GM19043 (cell line): ENCODE measurements at regions not wholly inside any gene's neighbourhood (a gene's known extent, or its start where the extent isn't known, plus 50 kb on each side); places are given as distances from the start of the nearest gene placed in this dataset.
"Not testable (repeated sequence)": the region's sequence is repeated elsewhere in the genome, so short reads cannot be mapped to it uniquely, and the experiment has no call there.

Experiments used
- ATAC-seq: cut with Tn5 transposase; IDR thresholded peaks from one replicate; pipeline ENCODE4 v1.9.1; 2021; ENCODE audit warnings: low read depth; ENCODE audit not compliant: unreplicated experiment

DNA sequence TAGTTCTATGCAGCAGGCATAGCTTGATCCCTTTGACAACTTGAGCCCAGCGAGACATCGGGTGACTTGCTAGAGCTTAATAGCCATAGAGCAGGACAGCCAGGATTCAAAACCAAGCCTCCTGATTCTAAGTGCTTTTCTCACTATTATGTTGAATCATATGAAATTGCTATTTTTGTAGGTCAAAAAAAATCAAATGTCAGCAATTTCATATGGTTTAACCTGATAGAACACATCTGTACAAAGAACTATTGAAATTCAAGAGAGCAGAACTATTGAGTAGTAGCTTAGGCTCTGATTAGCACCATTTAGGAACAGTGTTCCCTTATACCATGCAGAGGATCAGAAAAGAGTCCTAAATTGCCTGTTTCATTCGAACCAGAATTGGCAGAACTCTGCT is 132.0 kb downstream of the EMP1 start:
- no peak for ATAC-seq

DNA sequence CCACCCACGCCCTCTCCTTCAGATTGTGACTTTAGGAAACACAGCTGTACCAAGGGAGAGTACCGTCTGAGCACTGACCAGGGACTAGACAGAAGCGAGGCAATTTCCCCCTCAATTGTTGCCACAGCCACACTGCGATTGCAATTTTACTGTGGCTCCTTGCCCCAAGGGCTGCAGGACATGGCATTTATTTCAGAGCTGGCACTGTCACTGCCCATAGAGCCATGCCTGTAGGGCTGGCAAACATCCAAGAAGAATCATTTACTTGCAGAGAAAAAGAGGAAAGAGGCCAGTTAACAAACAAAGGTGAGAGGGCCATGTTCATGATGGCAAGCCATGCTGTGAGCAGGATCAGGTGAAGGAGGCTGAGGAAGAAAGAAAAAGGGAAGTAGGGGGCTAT is 129.6 kb downstream of the EMP1 start:
- no peak for ATAC-seq

DNA sequence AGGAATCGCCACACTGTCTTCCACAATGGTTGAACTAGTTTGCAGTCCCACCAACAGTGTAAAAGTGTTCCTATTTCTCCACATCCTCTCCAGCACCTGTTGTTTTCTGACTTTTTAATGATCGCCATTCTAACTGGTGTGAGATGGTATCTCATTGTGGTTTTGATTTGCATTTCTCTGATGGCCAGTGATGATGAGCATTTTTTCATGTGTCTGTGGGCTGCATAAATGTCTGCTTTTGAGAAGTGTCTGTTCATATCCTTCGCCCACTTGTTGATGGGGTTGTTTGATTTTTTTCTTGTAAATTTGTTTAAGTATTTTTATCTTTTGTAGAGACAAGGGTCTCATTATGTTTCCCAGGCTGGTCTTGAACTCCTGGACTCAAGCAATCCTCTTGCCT is 128.5 kb downstream of the EMP1 start:
- not testable (repeated sequence) for ATAC-seq

DNA sequence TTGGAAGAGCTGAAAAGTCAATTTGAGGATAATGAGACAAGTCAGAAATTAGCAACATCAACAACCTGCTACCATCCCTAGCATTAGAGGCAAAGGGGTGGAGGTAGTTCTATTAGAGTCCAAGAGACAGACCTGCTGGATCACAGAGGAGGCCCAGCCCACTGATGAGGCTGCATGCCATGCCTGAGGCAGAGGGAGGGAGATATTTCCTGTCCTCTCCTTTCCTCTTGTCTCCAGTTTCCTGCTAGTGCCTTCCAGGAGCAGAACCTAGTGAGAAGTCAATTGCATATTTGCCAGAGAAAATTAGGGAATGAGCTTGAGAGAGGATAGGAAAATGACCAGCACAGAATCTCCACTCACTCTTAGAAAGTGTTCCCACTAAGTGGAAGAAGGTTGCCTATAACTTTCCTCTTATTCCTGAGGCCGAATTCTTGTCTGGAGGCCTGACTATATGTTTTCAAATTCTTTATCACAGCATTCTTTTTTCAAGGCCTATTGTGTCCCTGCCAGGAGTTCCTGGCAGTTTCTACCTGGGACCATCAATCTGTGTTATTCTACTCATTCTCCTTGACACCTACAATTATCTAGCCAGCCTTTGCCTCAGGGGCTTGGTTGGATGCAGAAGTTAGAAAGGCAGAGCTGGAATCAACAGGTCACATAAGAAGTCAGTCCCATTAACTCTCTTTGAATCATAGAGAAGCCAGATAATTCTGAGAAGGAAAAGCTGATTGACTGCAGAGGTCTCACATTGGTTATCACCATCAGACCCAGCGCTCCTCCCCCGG is 121.9 kb downstream of the EMP1 start:
- no peak for ATAC-seq

DNA sequence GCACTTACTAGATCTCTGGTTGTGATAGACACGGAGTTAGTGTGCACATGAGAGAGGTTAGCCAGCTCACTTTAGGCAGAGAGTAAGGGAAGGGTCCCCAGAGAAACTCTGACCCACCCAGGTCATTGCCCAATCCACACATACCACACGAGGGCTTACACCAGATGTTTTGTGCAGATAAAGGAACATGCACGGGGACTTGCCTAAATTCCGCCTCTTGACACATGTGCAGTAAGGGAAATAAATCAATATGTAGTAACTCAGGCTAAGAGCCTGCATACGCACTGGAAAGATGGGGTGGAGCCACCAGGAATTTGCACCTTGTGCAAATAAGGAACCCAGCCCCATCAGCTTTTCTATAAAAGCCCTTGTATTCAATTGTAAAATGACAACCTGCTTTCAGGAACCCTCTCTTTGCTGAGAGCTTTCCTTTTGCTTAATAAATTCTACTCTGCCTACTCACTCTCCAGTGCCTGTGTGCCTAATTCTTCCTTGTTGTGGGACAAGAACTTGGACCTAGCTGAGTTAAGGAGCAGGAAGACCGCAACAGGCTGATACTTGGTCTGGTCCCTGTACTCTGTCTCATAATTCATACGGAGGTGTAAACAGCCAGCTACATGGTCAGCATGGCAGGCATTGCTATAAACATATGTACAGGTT is 120.2 kb downstream of the EMP1 start:
- no peak for ATAC-seq

DNA sequence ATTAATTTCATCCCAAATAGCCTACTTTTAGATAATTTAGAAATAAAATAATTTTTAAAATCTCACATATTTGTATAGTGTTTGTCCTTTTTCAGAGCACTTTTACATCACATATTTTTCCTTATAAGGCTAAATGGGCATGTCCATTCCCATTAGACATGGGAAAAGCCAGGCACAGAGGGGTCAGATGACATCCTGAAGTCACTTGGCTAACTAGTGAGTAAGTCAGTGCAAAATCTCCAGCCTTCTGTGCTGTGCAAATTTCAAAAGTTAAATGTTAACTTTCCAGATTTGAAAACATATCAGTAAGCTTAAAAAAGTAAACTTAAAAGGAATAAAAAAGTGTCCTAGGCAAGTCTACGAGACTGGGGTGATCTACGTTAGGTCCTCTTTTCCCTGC is 117.4 kb downstream of the EMP1 start:
- ATAC-seq: no peak

DNA sequence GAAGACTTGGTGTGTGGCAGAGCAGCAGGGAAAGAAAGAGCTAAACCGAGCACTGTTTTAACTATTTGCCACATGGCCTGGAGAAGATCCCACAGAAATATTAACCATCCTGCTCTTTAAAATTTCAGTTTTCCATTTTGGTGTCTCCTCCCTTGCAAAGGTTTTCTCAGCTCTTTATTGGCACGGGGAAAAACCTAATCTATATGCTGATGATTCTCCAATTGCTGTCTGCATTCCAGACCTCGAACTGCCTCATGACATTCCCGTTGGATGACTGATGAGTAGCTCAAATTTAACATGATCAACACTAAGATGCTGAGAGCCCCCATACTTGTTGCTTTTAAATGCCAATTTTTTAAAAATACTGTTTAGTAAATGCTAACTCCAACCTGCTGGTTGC is 115.0 kb downstream of the EMP1 start:
- no peak for ATAC-seq

DNA sequence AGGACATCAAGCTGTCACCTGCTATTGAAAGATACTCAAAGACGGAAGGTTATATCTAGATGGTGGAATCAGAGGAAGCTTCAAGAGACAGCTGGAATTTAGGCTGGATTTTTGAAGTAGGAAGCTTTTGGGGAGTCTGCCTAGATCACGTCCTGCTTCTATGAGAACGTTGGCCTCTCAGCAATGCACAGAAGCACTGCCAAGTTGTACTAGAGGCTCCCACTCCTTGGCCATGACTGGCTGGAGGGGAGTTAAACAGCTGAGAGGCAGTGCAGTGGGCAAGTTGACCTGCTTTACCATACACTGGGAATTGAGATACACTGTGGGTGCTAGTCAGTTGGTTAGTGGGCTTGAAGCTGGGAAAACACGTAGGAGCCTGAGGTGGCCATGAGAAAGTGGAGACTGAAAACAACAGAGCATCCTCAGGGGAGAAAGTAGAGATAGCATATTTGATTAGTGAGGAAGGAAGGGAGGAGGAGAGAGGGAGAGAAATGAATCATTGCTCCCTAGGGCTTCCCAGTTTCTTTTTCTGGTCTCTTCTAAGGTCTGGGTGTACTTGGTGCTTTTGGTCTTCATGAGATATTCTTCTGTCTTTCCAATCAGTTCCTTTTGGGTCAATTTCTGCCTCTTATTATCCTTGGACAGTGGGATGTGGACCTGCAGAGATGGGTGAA is 110.8 kb downstream of the EMP1 start:
- ATAC-seq: no peak

DNA sequence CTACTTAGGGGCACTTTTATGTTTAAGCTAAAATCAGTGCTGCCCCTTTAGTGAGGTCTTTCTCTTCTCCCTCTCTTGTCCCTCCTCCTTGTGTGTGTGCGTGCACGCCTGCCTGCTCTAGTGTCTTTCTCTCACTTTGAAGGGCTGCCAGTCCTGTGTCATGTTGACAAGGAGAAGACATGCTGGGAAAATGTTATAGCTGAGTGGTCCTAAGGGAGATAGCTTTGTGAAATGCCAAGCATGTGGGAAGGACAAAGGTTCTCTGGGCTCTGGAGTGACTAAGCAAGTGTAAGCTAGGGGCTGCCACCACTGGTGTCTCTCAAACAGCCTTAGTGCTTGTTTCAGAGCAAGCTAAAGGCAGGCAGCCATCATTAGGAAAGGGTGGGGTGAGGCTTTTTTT is 108.4 kb downstream of the EMP1 start:
- ATAC-seq: no peak

DNA sequence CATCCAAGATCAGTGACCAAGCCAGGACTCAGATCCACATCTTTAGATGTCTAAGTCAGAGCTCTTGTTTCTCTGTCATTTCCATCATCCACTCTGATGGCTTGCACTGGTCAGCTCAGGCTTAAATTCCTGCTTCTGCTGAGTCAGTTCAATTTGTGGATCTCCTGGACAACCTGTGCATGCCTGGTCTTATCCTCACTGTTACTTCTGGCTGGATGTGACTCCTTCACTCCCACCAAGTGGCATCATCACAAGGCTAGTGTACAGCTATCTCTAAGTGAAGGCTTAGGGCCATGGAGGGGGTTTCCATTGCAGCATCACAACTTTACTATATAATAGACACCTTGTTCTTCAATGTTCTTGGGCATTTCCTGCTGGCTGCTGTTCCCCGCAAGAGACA is 102.9 kb downstream of the EMP1 start:
- ATAC-seq: no peak

DNA sequence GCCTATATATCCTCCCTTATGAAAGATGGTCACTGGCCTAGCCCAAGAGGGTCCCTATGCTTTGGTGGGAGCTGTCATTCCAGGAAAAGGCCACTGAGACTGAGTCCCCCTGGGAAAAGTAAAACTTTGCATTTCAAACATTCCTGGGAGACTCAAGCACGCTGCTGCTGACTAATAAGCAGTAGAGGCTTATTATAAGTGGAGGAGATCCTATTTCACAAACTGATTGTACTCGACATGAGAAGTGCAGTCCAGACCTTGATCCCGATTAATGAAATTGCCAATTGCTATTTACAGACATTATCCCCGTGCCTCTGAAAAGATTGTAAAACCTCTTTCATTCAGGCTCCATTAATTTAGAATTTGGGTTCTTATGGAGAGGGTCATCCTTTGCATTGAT is 96.6 kb downstream of the EMP1 start:
- no peak for ATAC-seq

DNA sequence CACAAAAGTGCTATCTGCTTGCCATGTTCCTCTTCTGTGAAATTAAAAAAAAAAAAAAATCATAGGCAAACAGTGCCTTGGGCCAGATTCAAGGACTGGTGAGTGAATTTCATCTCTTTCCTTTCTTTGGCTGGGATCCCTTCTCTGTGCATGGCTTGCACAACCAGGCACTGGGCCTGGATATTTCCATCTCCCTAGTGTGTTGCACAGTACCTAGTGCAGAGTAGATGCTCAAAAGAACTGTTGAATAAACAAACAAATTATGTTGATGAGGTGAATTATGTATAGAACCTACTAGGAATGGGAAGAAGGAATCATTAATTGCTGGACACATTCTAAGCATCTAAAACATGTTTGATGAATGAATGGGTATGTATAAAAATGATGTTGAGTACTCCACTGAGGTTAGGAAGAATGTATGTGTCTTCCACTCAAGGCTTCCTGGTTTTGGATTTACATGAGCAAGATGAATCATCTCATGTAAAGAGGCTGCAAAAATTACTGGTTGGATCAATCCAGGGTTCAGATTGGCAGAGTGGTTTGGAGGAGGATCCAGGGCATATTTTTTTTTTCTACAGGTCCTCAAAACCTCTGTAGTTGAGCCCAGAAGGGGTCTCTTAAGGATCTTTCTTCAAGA is 93.2 kb downstream of the EMP1 start:
- no peak for ATAC-seq

DNA sequence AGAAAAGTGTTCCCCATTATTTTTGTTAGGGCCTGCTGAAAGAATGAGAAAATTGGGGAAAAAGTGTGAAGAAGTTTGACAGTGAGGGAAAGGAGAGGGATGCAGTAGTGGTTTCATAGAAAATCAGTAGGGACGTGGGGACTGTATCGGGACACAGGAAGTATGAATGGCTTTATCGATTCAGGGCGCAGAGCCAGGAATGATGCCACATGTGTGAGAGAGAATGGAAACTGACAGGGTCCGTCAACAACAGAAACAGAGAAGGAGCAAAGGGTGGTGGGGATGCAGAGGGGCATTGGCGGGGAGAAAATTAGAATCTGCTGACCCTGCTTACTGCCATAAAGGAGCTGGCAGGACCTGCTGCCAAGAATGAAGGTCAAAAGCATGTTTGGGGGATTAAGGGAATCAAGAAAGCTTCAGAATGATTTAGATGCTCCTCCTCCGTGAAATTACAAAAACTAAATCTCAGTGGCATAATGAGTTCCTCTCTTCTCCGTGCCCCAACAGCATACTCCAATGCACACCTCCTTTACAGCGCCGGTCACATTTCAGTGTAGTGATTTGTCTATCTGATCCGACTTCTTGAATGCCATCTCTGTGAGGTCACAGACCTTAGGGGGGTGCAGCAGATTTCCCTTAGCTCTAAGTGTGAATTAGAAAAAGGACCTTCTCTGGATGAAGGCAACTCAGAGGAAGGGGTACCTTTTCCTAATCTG is 92.6 kb downstream of the EMP1 start:
- no peak for ATAC-seq

DNA sequence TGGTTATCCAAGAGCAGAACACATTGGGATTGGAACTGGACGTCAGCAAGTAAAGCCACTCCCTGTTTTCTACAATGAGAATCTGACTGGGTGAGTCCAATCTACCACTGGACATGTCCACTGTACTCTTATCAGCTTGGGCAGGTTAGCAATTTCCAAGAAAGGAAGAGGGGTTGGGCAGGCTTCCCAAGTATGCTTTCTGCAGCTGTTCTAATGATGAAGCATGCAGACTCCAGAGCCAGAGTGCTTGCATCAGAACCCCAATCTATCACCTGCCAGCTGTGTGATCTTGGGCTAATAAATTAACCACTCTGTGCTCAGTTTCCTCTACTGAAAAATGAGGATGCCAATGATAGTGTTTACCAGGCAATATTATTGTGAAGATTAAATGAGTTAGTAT is 92.0 kb downstream of the EMP1 start:
- ATAC-seq: no peak

DNA sequence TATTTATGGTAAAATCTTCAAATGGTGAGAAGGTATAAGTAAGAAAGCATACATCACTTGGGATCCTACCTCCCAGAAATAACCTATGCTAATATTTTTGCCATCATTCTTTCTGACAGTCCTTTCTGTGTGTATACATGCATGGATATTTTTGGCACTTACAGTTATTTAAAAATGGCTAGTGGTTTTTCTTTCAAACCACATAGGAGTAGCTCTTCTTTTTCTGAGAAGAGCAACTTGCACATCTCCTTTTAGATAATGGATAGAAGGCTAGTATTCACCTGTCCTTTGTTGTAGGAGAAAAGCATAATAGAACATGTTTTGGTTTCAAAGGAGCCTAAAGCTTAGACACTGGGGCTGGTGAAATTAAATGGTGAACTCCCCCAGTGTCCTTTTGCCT is 87.3 kb downstream of the EMP1 start:
- no peak for ATAC-seq

DNA sequence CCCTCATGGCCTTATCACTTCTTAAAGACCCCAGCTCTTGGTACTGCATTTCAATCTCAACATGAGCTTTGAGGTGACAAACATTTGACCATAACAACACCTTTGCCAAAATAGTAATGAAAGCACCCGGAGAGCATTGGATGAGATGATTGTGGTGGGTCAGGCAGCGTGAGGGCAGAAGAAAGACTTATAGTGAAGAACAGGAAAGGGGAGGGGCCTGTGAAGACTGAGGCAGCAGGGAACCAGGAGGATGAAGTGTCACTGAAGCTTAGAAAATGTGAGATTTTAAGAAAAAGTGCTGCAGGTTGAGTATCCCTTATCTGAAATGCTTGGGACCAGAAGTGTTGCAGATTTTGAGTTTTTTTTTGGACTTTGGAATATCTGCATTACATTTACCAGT is 86.3 kb downstream of the EMP1 start:
- no peak for ATAC-seq

DNA sequence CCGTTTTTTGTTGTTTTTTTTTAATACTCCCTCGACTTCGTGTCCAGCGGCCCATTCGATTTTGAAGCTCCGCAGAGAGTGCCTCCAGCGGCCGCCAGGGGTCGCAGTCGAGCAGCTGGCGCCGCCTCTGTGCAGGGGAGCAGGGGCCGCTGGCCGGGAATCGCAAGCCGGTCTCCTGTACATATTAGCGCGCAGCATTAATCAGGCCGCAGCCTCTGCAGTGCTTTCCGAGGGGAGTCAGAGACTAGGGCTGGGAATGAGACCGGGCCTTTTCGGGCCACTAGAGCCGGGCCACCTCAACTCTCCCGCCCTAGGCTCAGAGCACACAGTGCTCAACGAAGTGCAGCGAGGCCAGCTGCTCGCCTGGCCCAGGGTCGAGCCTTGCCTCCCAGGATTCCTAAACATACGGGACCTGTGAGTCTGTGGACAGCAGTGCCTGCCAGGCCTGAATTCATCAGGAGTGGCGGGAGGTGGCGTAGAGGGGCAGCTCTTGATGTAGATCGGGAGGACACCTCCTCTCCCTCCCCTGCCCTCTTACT is 81.8 kb downstream of the EMP1 start:
- ATAC-seq: peak; percentile 86

DNA sequence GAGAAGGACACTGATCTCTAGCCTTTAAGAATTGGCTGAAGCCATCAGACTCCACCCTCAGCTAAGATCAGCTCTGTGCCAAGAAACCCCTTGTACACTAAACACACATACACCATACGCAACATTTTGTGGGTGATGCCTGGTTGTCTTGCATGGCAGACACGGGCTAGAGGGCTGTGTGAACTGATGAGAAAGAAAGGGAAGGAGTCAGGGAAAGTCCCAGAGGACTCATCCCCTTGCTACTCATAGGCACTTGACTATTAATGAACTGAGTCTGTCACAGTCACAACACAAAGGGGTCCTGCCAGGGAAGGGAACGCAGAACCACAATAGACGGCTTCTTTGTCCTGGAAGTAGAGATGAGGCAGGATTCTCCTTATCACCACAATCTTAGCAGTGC is 80.8 kb downstream of the EMP1 start:
- ATAC-seq: no peak

DNA sequence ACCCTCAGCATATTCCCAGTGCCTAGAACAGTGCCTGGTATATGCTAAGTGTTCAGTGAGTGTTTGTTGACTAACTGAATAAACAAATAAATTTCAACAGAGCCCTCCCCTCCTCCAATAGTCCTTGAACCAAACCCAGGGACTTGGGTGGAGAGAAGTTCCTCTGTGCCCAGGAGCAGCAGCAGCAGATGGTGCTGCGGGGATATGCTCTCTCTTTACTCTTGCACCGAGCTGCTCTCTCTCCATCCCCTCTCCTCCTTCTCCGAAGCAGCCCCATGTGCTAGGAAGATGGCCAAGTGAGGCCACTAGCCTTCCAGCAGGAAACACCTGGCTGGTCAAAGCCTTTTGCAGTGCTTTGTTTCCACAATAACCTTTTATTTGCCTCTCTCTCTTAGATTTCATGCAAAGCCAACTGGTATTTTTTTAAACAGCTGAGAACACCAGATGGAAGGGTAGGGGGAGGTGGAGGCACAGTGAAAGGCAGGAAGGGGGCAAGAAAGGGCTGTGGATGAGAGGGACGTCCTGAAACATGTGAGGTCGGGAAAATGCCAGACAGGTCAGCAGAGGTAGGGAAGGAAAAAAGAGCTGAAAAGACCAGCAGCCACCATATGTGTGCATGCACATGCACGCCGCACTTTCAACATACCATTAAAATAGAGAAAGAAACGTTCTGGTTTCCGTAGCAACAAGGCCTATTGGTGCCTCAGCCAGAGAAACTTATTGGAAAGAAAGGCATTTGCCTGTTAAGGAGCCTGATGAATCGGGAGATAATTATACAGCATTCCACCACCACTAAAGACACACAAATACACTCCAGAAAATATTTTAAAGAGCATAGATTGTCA is 78.9 kb downstream of the EMP1 start:
- ATAC-seq: no peak

DNA sequence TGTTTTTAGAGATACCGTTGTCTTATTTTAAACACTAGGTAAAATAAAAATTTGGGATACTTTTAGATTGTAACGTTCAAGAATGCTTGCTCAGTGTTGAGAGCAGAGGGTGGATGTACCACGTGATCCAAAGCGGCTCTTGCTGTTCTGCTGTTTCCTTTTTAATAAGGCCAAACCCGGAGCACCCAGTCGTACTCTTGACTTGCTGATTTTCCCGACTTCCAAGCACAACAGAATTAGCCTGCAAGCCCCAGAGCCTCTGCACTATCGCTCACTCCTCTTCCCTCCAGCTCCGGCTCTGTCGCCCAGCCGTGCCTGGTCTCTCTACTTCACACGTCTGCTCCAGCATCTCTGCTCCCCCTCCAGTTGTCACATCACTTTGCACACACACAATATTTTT is 77.3 kb downstream of the EMP1 start:
- no peak for ATAC-seq
